ENCODE measurements at regions not wholly inside any gene's neighbourhood (a gene's known extent, or its start where the extent isn't known, plus 50 kb on each side); places are given as distances from the start of the nearest gene placed in this dataset.

- WGBS (ENCODE audit: insufficient coverage) = 79% methylated on average over 2 of the region's 2 CpGs
These were observed 236.7 kb upstream of the PCSK5 start for GRCh38 chr9:75653750-75654149.

GRCh38 chr9:75657015-75657414 lies 233.5 kb upstream of the PCSK5 start:
- Histone ChIP-seq H3K27me3 (replicated peaks in 1 of 2; ENCODE audit: control insufficient read depth in 2 of 2, extremely low read depth in 1 of 2, insufficient read depth in 2 of 2, low read length in 1 of 2) (no peaks in the 10 kb centered on the region), H3K9me3 (no peaks in the 10 kb centered on the region), H3K27ac (ENCODE audit: low read length) (no peak overlapping the region), H3K4me3 (ENCODE audit: control insufficient read depth in 1 of 2, extremely low read depth in 1 of 2, low read length in 1 of 2) (no peak overlapping the region), H3K4me1 (ENCODE audit: control insufficient read depth in 1 of 2, extremely low read depth in 1 of 2, insufficient read depth in 2 of 2, low read length in 2 of 2) (no peaks in the 10 kb centered on the region), H3K36me3 (ENCODE audit: control insufficient read depth in 2 of 2, extremely low read depth in 1 of 2, insufficient read depth in 1 of 2, low read length in 1 of 2) (no peaks in the 10 kb centered on the region)
- ATAC-seq (replicated peaks in 1 of 4) (no peak), DNase-seq (no peak)
- peaks cover 0 to 3% (median 2%) of the 10 kb centered on the region in 3 donors for H3K9me3 Mint-ChIP-seq
- CTCF ChIA-PET = no interaction called here
- peaks cover 0 to 7% of the 10 kb centered on the region in 2 donors for H3K27me3 Mint-ChIP-seq
- H3K4me1 Mint-ChIP-seq = no peaks in the 10 kb centered on the region
- 78% methylated on average over 3 of the region's 5 CpGs for WGBS (ENCODE audit: insufficient coverage)
- no peak overlapping the region for H3K4me3 Mint-ChIP-seq
- no peaks in the 10 kb centered on the region for H3K36me3 Mint-ChIP-seq
- POLR2A ChIA-PET = no interaction called here
- no peak overlapping the region for H3K27ac Mint-ChIP-seq

More at GRCh38 chr9:75653750-75654149, 236.7 kb upstream of the PCSK5 start:
- DNase-seq = no peak
- H3K9me3 ChIP-seq = no peaks in the 10 kb centered on the region
- Mint-ChIP-seq H3K36me3 (no peaks in the 10 kb centered on the region), H3K27ac (no peak overlapping the region), H3K9me3 (no peaks in the 10 kb centered on the region), H3K4me1 (no peaks in the 10 kb centered on the region), H3K4me3 (no peak overlapping the region), H3K27me3 (peaks cover 0 to 13% of the 10 kb centered on the region in 2 donors)
- ATAC-seq (replicated peaks in 1 of 4) = no peak
- H3K4me3 ChIP-seq (ENCODE audit: control insufficient read depth in 1 of 2, extremely low read depth in 1 of 2, low read length in 1 of 2) = no peak overlapping the region
- no peaks in the 10 kb centered on the region for H3K27me3 ChIP-seq (replicated peaks in 1 of 2; ENCODE audit: control insufficient read depth in 2 of 2, extremely low read depth in 1 of 2, insufficient read depth in 2 of 2, low read length in 1 of 2)
- H3K36me3 ChIP-seq (ENCODE audit: control insufficient read depth in 2 of 2, extremely low read depth in 1 of 2, insufficient read depth in 1 of 2, low read length in 1 of 2) = no peaks in the 10 kb centered on the region
- H3K4me1 ChIP-seq (ENCODE audit: control insufficient read depth in 1 of 2, extremely low read depth in 1 of 2, insufficient read depth in 2 of 2, low read length in 2 of 2) = no peaks in the 10 kb centered on the region
- ChIA-PET CTCF (no interaction called here), POLR2A (no interaction called here)
- H3K27ac ChIP-seq (ENCODE audit: low read length) = no peak overlapping the region

- Histone ChIP-seq H3K27me3 (replicated peaks in 1 of 2; ENCODE audit: control insufficient read depth in 2 of 2, extremely low read depth in 1 of 2, insufficient read depth in 2 of 2, low read length in 1 of 2) (no peaks in the 10 kb centered on the region), H3K4me1 (ENCODE audit: control insufficient read depth in 1 of 2, extremely low read depth in 1 of 2, insufficient read depth in 2 of 2, low read length in 2 of 2) (no peaks in the 10 kb centered on the region), H3K9me3 (no peaks in the 10 kb centered on the region), H3K4me3 (ENCODE audit: control insufficient read depth in 1 of 2, extremely low read depth in 1 of 2, low read length in 1 of 2) (no peak overlapping the region), H3K36me3 (ENCODE audit: control insufficient read depth in 2 of 2, extremely low read depth in 1 of 2, insufficient read depth in 1 of 2, low read length in 1 of 2) (no peaks in the 10 kb centered on the region), H3K27ac (ENCODE audit: low read length) (no peak overlapping the region)
- H3K9me3 Mint-ChIP-seq = peaks cover 0 to 3% (median 2%) of the 10 kb centered on the region in 3 donors
- ATAC-seq (replicated peaks in 1 of 4) (no peak), DNase-seq (no peak)
- H3K27ac Mint-ChIP-seq = no peak overlapping the region
- H3K27me3 Mint-ChIP-seq = peaks cover 0 to 7% of the 10 kb centered on the region in 2 donors
- no peaks in the 10 kb centered on the region for H3K4me1 Mint-ChIP-seq
- CTCF ChIA-PET = no interaction called here
- H3K36me3 Mint-ChIP-seq = no peaks in the 10 kb centered on the region
- POLR2A ChIA-PET = interaction anchor here in 1 of 2 donors (0.6 kb wide), 1 partner anchor 946 kb away, joined by 4 read pairs; no protein-coding TSS in a partner anchor
- H3K4me3 Mint-ChIP-seq = no peak overlapping the region
- WGBS (ENCODE audit: insufficient coverage) = 90% methylated on average over 2 of the region's 9 CpGs
These were observed 232.1 kb upstream of the PCSK5 start for GRCh38 chr9:75658301-75658905.

- ATAC-seq (replicated peaks in 1 of 4) (no peak), DNase-seq (no peak)
- Histone ChIP-seq H3K27ac (ENCODE audit: low read length) (no peak overlapping the region), H3K9me3 (no peaks in the 10 kb centered on the region), H3K4me1 (ENCODE audit: control insufficient read depth in 1 of 2, extremely low read depth in 1 of 2, insufficient read depth in 2 of 2, low read length in 2 of 2) (no peaks in the 10 kb centered on the region), H3K4me3 (ENCODE audit: control insufficient read depth in 1 of 2, extremely low read depth in 1 of 2, low read length in 1 of 2) (no peak overlapping the region), H3K27me3 (replicated peaks in 1 of 2; ENCODE audit: control insufficient read depth in 2 of 2, extremely low read depth in 1 of 2, insufficient read depth in 2 of 2, low read length in 1 of 2) (no peaks in the 10 kb centered on the region), H3K36me3 (ENCODE audit: control insufficient read depth in 2 of 2, extremely low read depth in 1 of 2, insufficient read depth in 1 of 2, low read length in 1 of 2) (no peaks in the 10 kb centered on the region)
- H3K27ac Mint-ChIP-seq = no peak overlapping the region
- no CpG with 5 or more reads among the region's 4 CpGs for WGBS (ENCODE audit: insufficient coverage)
- H3K27me3 Mint-ChIP-seq = peaks cover 7 to 13% of the 10 kb centered on the region in 2 donors
- H3K4me3 Mint-ChIP-seq = no peak overlapping the region
- POLR2A ChIA-PET = no interaction called here
- peaks cover 0 to 2% (median 1%) of the 10 kb centered on the region in 3 donors for H3K9me3 Mint-ChIP-seq
- H3K36me3 Mint-ChIP-seq = no peaks in the 10 kb centered on the region
- CTCF ChIA-PET = no interaction called here
- H3K4me1 Mint-ChIP-seq = no peaks in the 10 kb centered on the region
These were observed 225.9 kb upstream of the PCSK5 start for GRCh38 chr9:75664597-75664996.

GRCh38 chr9:75666856-75667554 lies 223.5 kb upstream of the PCSK5 start:
- Histone ChIP-seq H3K4me3 (ENCODE audit: control insufficient read depth in 1 of 2, extremely low read depth in 1 of 2, low read length in 1 of 2) (no peak overlapping the region), H3K27ac (ENCODE audit: low read length) (no peak overlapping the region), H3K27me3 (replicated peaks in 1 of 2; ENCODE audit: control insufficient read depth in 2 of 2, extremely low read depth in 1 of 2, insufficient read depth in 2 of 2, low read length in 1 of 2) (no peaks in the 10 kb centered on the region), H3K9me3 (no peaks in the 10 kb centered on the region), H3K4me1 (ENCODE audit: control insufficient read depth in 1 of 2, extremely low read depth in 1 of 2, insufficient read depth in 2 of 2, low read length in 2 of 2) (no peaks in the 10 kb centered on the region), H3K36me3 (ENCODE audit: control insufficient read depth in 2 of 2, extremely low read depth in 1 of 2, insufficient read depth in 1 of 2, low read length in 1 of 2) (no peaks in the 10 kb centered on the region)
- Mint-ChIP-seq H3K36me3 (no peaks in the 10 kb centered on the region), H3K4me1 (no peaks in the 10 kb centered on the region), H3K27me3 (peaks cover 9 to 18% of the 10 kb centered on the region in 2 donors), H3K9me3 (no peaks in the 10 kb centered on the region), H3K27ac (no peak overlapping the region), H3K4me3 (no peak overlapping the region)
- POLR2A ChIA-PET = no interaction called here
- CTCF ChIA-PET = no interaction called here
- ATAC-seq (replicated peaks in 1 of 4) = no peak
- 87% methylated on average over 3 of the region's 10 CpGs for WGBS (ENCODE audit: insufficient coverage)
- DNase-seq = no peak

- no peaks in the 10 kb centered on the region for H3K4me1 ChIP-seq (ENCODE audit: control insufficient read depth in 1 of 2, extremely low read depth in 1 of 2, insufficient read depth in 2 of 2, low read length in 2 of 2)
- ATAC-seq (replicated peaks in 1 of 4) (no peak), DNase-seq (no peak)
- H3K9me3 ChIP-seq = no peaks in the 10 kb centered on the region
- Mint-ChIP-seq H3K27me3 (peaks cover 9 to 18% of the 10 kb centered on the region in 2 donors), H3K4me3 (no peak overlapping the region), H3K36me3 (no peaks in the 10 kb centered on the region), H3K4me1 (no peaks in the 10 kb centered on the region), H3K27ac (no peak overlapping the region), H3K9me3 (no peaks in the 10 kb centered on the region)
- no peaks in the 10 kb centered on the region for H3K36me3 ChIP-seq (ENCODE audit: control insufficient read depth in 2 of 2, extremely low read depth in 1 of 2, insufficient read depth in 1 of 2, low read length in 1 of 2)
- POLR2A ChIA-PET = no interaction called here
- WGBS (ENCODE audit: insufficient coverage) = 70% methylated on average over 2 of the region's 2 CpGs
- no peak overlapping the region for H3K27ac ChIP-seq (ENCODE audit: low read length)
- H3K4me3 ChIP-seq (ENCODE audit: control insufficient read depth in 1 of 2, extremely low read depth in 1 of 2, low read length in 1 of 2) = no peak overlapping the region
- no peaks in the 10 kb centered on the region for H3K27me3 ChIP-seq (replicated peaks in 1 of 2; ENCODE audit: control insufficient read depth in 2 of 2, extremely low read depth in 1 of 2, insufficient read depth in 2 of 2, low read length in 1 of 2)
- CTCF ChIA-PET = no interaction called here
These were observed 220.8 kb upstream of the PCSK5 start for GRCh38 chr9:75669721-75670120.
